GM21526 (cell line): ENCODE measurements at regions not wholly inside any gene's neighbourhood (a gene's known extent, or its start where the extent isn't known, plus 50 kb on each side); places are given as distances from the start of the nearest gene placed in this dataset.

Experiments
- ATAC-seq: cut with Tn5 transposase; IDR thresholded peaks from one replicate; pipeline ENCODE4 v1.9.1; 2021; ENCODE audit warnings: moderate library complexity; ENCODE audit not compliant: unreplicated experiment, low FRiP score

DNA sequence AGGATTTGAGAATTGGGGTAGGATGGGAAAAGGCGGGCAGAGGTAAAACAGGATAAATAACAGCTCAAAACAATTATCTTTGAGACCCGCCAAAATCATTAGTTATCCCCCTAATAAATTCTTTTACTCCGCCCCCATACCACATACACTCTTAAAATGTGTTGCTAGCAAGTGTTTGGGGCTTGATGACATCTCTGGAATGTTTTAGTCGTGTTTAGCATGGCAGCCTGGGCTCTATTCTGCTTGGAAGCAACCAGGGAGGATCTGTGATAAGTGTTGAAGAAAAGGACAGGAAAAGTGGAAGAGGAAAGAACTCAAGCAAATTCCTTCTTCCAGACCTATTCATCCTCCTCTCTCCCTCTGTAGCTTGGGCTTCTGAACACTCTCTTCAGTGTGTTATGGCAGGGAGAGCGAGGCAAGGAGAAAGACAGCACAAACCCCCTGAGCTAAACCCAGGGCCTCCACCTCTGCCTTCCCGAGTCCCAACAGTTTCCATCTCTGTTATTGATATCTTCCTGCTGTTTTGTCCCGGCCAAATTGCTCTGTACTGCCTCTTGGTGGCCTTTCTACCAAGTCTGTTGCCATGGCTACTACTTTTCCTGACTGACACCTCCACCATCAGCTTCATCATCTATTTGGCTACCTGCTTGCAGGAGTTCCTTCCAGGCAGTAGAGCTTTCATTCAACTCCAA lies 135.8 kb downstream of the RPL22L1 start:
- no peak for ATAC-seq

DNA sequence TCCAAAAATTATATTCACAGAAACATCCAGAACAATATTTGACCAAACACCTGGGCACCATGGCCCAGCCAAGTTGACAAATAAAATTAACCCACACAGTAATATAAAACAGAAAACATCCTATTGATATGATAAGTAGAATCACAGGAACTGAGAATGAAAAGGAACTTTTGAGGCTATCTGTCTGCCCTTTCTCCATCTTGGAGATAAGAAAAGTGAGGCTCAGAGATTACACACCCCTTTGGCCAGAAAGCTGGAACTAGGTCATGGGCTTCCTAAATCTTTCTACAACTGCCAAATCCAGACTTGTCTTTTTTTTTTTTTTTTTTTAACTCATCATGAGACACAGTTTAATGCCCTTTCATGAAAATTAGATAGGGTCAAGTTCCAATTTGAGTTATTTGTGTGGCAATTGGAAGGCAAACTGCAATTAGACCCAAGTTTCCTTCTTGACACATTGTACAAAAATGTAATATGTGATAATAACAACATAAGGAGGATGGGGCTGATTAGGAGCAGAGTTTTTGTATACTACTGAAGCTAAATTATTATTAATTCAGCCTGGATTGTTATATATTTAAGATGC lies 137.2 kb downstream of the RPL22L1 start:
- no peak for ATAC-seq

DNA sequence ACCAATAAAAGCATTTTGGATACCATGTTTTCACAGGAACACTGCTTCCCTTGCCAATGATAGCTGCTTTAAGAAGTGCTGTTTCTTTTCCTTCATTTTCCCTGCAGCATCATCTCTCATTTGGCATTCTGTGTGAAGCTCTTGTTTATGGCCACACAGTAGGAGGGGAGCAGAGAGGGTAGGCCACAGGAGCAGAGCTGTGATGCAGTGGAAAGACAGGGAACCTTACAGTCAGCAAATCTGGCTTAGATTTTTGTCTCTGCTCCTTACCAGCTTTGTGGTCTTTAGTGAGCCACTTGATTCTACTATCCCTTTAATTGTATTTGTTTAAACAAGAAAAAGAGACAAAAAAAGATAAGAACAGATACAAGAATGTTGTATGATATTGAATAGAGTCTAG lies 138.7 kb downstream of the RPL22L1 start:
- no peak for ATAC-seq

DNA sequence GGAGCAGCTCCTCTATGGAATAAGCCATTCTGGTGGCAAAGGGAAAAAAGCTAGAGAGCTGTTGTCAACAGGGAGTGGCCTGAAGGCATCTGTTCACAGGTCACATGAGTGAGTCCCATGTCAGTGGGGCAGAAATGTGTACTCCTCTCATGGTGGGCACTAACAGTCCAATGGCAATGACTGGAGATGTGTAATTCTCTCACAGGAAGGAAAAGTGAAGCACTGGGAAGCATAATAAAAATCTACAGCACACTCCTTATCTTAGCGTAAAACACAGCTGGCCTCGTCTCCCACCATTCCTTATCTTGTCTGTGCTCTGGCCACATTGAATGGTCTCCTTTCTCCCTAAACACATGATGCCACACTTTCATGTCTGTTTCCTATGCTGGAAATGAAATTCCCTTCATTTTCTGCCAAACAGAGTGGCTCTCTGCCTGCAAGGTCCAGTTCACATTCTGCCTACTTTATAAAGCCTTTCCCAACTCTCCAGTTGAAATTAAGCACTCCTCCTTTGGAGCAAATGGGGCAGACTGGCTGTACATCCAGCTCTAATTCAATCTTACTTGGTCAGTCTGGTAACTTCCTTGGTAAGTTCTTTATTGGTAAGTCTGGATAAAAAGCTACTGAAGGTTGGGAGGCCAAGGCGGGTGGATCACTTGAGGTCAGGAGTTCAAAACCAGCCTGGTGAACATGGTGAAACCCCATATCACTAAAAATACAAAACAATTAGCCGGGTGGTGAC lies 139.8 kb downstream of the RPL22L1 start:
- ATAC-seq, result no peak

DNA sequence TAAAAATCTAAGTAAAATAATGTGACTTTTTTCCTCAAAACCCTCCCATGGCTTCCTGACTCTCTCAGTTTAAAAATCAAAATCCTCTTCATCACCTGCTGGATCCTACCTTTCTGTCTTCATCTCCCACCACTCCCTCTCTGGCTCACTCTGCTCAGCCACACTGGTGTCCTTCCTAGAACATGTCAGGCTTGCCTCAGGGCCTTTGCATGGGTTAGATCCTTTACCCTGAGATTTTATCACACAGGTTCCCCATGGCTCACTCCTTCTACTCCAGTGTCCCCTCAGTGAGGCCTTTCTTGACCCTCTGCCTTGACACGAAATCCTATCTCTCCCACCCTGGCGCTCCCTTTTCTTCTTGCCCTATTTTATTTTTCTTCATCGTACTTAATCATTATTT lies 141.8 kb downstream of the RPL22L1 start:
- no peak for ATAC-seq

DNA sequence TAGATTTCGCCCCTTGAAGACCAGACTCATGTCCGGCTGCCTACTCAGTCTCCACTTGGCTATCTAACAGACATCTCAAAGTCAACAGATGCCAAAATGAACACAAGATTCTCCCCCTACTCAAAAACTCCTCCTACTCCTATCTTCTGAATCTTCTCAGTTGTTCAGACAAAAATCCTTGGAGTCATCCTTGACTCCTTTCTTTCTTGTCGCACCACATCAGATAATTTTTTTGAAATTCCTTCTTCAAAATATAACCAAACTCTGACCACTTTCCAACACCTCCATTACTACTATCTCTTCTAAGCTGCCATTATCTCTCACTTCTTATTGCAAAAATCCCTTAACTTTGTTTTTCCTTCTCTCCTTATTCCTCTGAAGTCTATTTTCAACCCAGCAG lies 141.9 kb upstream of the SLC7A14 start:
- no peak for ATAC-seq

DNA sequence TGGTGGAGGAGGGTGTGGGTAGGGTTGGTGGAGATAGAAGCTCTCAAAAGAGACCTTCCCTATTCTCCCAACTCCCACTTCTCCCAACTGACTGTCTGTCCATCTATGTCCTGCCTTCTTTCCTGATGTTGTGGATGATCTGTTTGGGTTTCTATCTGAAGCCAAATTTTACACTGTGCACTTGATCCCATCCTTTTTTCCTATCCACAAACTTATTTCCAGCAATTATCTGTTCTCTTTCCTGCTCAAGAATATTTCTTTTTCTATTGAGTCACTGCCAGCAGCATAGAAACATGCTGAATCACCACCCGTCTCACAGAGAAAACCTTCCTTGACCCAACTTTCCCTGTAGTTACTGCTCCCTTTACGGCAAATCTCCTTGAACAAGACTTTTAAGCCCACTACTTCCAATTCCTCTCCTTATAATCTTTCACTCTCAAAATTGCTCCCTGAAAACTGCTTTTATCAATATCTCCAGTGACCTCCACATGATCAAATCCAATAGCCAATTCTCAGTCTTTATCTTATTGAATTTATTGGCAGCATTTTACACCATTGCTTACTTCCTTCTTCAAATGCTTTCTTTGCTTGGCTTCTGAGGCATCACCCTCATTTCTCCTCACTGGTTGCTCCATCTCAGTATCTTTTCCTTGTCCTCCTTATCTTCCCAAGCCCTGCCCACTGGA lies 141.2 kb upstream of the SLC7A14 start:
- ATAC-seq, result no peak

DNA sequence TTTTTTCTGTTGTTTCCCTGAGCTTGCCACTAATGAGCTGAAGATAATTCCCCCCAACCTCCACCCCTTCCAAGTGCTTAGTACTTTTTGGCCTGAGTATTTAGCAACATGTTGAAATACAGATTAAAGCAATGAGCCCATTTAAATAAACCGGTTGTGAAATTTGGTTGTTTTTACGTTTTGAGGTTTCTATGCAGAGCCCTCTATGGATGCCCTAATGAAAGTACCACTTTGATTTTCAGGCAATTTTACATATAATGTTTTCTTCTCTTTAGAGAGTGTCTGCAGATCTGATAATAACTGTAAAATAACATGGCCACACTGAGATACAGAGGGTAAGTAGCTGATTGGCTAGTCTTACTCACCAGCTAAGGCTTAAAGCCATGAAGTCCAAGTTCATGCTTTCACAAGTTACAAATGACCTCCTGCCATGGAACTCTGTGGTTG lies 139.4 kb upstream of the SLC7A14 start:
- ATAC-seq, result no peak

DNA sequence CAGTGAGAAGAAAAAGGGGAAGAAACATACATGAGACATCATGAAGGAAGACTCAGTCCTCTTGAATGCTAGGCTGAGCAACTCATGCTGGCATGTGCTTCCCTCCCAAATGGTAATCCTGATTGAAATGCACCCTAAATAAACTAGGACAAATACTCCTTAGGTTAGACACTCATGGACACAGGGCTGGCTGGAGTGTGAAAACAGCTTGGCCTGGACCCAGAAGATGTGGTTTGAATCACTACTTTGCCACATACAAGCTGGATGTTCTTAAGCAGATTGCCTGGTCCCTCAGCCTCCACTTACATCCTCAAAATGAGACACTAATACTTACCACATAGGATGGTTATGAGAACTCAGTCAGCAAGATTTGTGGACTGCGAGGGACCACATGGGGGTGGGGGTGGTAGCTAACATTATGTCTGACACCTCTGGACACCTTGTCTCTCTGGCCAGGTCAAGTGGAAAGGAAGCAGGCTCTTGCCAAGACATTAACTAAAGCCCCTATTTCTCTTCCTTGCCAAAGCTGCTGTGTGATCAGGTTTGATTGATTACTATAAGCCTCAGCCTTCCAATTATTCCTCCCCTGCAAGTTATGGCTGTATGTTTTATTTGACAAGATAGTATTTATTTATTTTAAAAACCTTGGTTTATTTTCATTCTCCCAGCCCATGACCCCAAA lies 138.9 kb upstream of the SLC7A14 start:
- ATAC-seq, result no peak

DNA sequence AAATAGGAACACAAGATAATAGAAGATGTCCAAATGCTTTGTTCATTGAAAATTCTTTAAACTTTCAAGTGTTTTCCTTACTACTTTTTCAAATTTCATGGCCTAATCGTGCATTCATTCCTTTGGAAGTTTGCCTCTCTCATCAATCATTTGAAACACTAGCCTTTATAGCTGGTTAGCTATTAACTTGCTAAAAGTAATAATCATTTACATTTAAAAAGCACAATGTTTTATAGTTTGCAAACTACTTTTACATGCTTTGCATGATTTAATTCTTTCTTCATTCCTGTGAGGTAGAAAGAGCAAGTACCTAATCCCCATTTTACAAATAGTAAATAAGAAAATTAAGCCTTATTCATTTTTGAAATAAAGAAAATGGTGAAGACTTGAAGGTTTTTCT lies 137.4 kb upstream of the SLC7A14 start:
- no peak for ATAC-seq

DNA sequence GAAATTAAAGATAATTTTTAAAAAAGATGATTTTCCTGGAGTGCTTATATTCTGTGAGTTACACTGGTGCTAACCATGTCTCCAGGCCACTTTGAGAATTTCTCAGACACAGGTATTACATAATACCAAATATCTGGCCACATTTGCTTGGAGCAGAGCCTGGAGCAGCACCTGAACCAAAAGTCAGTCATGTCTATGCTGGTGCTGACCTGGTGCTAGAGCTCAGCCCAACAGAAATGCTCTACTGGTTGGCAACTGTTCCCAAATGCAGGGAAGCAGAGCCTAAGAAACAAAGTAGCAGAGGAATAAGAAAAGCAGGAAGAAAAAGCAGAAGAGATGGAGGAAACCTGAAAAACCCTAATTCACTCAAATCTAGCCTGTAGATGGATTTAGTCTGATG lies 135.7 kb upstream of the SLC7A14 start:
- ATAC-seq, result no peak

DNA sequence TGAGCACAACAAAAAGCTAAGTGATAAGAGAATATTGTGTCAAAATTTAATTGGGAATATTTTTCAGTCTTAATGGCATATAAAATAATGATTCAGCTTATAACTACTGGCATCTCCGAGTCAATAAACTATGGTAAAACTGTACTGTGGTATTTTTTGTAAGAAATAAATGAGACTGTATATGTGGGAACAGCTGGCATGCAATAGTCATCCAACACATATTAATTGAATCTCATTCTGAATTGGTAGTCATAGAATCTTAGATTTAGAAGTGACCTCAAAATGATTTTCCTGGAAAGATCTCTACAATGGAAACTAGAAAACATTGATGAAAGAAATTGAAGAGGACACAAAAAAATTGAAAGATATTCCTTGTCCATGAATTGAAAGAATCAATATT lies 133.4 kb upstream of the SLC7A14 start:
- no peak for ATAC-seq

DNA sequence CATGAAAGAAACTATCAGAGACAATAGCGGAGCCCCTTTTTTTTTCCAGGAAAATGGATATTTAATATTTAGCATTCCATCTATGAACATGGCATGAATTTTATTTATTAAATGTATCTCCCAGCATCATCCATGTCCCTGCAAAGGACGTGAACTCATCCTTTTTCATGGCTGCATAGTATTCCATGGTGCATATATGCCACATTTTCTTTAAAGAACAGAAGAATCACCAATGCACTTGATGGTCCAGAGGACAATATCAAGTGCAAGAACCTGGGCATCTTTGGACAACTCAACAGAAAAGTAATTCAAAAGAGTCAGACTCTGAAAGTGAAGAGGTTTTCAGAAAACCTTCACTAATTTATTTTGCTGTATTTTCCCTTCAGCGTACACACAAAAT lies 133.0 kb upstream of the SLC7A14 start:
- no peak for ATAC-seq

DNA sequence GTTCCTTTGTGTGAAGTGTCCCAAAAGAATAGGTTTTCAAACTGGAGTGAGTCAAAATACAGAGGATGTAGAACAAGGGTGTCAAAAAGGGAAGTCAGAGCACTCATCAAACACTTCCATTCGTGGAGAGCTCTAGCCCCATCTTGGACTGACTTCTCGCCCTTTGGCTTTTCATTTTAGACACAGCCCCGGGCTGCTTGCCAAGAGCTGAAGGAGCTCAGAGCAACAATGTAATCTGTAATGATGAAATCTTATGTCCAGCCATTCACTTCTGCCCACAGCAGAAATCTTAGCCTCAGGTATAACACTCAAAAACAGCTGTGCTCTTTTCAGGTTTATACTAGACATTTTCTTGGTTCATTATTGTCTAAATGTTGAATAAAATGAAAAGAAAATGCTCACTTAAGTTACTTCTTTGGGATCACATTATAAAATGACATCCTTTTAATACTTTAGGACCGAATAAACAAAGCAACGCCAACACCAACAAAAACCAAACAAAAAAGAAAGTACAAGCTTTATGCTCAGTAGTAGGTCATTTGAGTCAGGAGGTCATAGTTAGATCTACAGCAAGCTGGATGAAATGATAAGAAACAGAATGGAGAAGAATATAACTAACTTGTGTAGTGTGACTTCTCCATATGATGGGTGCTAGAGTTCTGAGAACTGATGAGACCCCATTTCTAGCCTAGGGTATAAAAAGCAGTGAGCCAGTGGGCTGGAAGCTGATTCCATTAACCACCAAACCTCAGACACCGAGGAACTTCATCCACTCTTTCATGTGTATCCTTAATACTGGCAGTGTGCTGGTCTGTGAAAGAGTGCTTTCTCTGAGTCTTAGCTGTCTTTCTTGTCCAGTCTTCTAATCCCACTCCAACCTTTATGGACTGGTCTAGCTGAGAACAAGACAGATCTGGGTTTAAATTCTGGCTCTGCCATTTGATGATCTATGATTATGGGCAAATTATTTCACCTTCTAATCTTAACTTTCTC lies 131.8 kb upstream of the SLC7A14 start:
- no peak for ATAC-seq

DNA sequence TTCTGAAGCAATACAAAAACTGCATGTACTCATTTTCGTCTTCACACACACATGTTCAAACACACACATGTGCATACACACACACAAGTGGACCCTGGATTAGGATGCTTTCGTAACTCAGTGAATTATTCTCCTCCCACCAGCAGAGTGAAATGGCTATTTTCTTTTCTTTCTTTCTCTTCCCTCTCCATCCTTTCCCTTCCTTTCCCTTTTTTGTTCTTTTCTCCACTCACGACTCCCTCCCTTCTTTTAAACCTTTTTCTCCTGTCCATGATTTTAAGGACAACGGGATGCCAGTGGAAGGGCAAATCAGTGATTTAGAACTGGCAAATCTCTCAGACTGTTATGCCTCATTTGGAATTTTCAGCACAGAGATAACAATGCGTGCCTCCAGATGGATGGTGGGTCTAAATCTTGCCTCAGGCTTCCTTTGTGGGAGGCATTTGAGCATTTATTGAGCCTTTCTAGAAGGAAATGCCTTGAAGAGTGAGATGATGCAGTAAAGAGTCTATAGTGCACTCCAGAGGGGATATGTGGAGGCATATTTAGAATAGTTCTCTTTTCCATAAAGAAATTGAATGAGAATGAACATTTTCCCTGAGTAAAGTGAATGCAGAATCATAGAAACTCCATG lies 130.4 kb upstream of the SLC7A14 start:
- no peak for ATAC-seq

DNA sequence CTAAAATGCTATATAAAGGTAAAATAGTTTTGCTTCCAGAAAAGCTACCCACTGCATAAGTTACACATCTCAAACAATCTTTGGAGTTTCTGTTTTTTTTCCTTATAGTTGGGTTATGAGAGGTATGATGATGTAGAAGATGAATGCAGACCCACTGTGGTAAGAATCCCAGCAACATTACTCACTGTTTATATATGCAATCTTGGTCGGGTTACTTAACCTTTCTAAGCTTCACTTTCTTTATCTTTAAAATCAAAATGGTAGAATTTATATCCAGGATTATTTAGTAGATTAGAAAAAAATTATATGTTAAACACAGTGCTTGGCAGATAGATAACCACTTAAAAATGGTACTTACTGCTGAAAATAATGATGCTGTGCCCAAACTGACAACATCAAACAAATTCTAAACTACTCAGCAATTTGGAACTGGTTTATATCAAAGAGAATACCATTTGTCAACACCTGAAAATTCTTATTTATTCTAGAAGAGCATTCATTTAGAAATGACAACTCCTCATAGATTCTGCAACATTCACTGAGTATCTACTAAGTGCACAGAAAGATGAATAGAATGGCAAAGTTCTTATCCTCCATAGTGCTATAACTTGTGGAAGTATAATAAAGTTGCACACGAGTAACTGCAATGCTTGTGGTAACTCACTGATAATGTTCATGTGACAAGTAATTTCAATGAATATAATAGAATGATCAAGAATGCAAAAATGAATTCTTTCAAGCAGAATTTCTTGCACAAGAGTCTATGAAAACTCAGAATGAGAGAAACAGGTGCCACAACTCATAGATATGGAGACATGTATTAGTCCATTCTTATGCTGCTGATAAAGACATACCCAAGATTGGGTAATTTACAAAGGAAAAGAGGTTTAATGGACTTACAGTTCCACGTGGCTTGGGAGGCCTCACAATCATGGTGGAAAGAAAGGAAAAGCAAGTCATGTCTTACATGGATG lies 129.0 kb upstream of the SLC7A14 start:
- ATAC-seq, result no peak

DNA sequence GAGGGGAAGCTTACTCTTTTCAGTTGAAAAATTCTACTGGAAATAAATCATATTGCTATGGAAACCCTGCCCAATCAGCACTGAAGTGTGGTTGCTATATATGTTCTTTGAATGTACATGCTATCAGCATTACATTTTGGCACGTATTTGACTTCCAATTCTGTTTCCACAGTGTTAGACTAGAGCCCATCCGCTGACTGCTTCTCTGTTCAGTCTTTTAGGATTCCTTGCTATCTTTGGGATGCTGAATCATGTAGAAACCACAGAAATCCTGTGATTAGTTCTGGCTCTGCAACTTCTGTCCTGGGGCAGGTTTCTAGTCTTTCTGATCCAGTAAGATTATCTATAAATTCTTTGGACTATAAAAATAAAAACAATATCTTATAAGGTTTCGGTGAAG lies 128.2 kb upstream of the SLC7A14 start:
- ATAC-seq, result no peak

DNA sequence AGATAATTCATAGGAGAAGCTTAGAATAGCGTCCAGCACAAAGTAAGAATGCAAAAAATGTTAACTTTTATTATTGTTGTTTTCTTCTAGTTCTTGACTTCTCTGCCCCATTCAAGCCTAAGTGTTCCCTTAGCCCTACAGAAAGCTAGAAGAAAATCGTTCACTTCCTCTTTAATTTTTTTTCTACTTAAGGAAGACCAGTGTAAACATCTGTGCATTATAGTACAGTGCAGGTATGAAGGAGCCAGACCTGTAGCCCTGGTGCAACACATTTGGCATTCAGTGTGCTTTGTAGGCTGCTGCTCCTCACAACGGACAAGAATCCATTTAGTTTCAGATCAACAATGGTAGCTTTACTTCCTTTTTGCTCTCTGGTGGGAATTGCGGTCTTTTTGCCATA lies 127.8 kb upstream of the SLC7A14 start:
- no peak for ATAC-seq
